ENCODE measurements at regions not wholly inside any gene's neighbourhood (a gene's known extent, or its start where the extent isn't known, plus 50 kb on each side); places are given as distances from the start of the nearest gene placed in this dataset.

GRCh38 chr3:110680450-110680849, 391.2 kb upstream of the NECTIN3 start:
- no peaks in the 10 kb centered on the region for H3K4me1 ChIP-seq (replicated peaks in 1 of 2)
- H3K9me3 ChIP-seq (replicated peaks in 1 of 3), result no peaks in the 10 kb centered on the region
- no peak overlapping the region for H3K4me3 ChIP-seq
- no peaks in the 10 kb centered on the region for H3K27me3 ChIP-seq
- H3K27ac ChIP-seq, result no peak overlapping the region
- no peaks in the 10 kb centered on the region for H3K36me3 ChIP-seq (replicated peaks in 1 of 2)
- DNase-seq, result no peak
- no peak for TF ChIP-seq POLR2A (IDR thresholded peaks at IDR 0.05)
- TF ChIP-seq, protein P1, sequence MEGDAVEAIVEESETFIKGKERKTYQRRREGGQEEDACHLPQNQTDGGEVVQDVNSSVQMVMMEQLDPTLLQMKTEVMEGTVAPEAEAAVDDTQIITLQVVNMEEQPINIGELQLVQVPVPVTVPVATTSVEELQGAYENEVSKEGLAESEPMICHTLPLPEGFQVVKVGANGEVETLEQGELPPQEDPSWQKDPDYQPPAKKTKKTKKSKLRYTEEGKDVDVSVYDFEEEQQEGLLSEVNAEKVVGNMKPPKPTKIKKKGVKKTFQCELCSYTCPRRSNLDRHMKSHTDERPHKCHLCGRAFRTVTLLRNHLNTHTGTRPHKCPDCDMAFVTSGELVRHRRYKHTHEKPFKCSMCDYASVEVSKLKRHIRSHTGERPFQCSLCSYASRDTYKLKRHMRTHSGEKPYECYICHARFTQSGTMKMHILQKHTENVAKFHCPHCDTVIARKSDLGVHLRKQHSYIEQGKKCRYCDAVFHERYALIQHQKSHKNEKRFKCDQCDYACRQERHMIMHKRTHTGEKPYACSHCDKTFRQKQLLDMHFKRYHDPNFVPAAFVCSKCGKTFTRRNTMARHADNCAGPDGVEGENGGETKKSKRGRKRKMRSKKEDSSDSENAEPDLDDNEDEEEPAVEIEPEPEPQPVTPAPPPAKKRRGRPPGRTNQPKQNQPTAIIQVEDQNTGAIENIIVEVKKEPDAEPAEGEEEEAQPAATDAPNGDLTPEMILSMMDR (IDR thresholded peaks at IDR 0.05), result no peak
- WGBS, 4 donors, result 64 to 74% (median 66%) methylated on average over 5 of the region's 5 CpGs
- intact Hi-C loops (cut with DNase I), result no loop called here

- H3K9me3 ChIP-seq (replicated peaks in 1 of 3), result no peaks in the 10 kb centered on the region
- intact Hi-C loops (cut with DNase I), result no loop called here
- no peaks in the 10 kb centered on the region for H3K27me3 ChIP-seq
- H3K4me3 ChIP-seq, result no peak overlapping the region
- H3K4me1 ChIP-seq (replicated peaks in 1 of 2), result no peaks in the 10 kb centered on the region
- 66 to 82% (median 76%) methylated on average over 4 of the region's 4 CpGs for WGBS, 4 donors
- TF ChIP-seq POLR2A (IDR thresholded peaks at IDR 0.05), result no peak
- TF ChIP-seq, protein P1 (IDR thresholded peaks at IDR 0.05), result no peak
- no peaks in the 10 kb centered on the region for H3K36me3 ChIP-seq (replicated peaks in 1 of 2)
- H3K27ac ChIP-seq, result no peak overlapping the region
- no peak for DNase-seq
Observed at GRCh38 chr3:110684466-110684865, 387.1 kb upstream of the NECTIN3 start.

GRCh38 chr3:110685630-110686029, 386.0 kb upstream of the NECTIN3 start:
- no peak for DNase-seq
- Histone ChIP-seq H3K4me3 (no peak overlapping the region), H3K27me3 (no peaks in the 10 kb centered on the region), H3K27ac (no peak overlapping the region), H3K9me3 (replicated peaks in 1 of 3) (no peaks in the 10 kb centered on the region), H3K4me1 (replicated peaks in 1 of 2) (no peaks in the 10 kb centered on the region), H3K36me3 (replicated peaks in 1 of 2) (no peaks in the 10 kb centered on the region)
- TF ChIP-seq, protein P1 (IDR thresholded peaks at IDR 0.05), result no peak
- no peak for TF ChIP-seq POLR2A (IDR thresholded peaks at IDR 0.05)
- WGBS, 4 donors, result 59 to 73% (median 64%) methylated on average over 4 of the region's 4 CpGs
- intact Hi-C loops (cut with DNase I), result no loop called here

- intact Hi-C loops (cut with DNase I), result no loop called here
- no peaks in the 10 kb centered on the region for H3K4me1 ChIP-seq (replicated peaks in 1 of 2)
- TF ChIP-seq, protein P1 (IDR thresholded peaks at IDR 0.05), result no peak
- DNase-seq, result no peak
- no peaks in the 10 kb centered on the region for H3K27me3 ChIP-seq
- 68 to 77% (median 75%) methylated on average over 3 of the region's 3 CpGs for WGBS, 4 donors
- no peak overlapping the region for H3K27ac ChIP-seq
- H3K36me3 ChIP-seq (replicated peaks in 1 of 2), result no peaks in the 10 kb centered on the region
- H3K9me3 ChIP-seq (replicated peaks in 1 of 3), result no peaks in the 10 kb centered on the region
- no peak overlapping the region for H3K4me3 ChIP-seq
Observed at GRCh38 chr3:110686701-110687100, 384.9 kb upstream of the NECTIN3 start.
